ENCODE measurements at regions not wholly inside any gene's neighbourhood (a gene's known extent, or its start where the extent isn't known, plus 50 kb on each side); places are given as distances from the start of the nearest gene placed in this dataset.

DNA sequence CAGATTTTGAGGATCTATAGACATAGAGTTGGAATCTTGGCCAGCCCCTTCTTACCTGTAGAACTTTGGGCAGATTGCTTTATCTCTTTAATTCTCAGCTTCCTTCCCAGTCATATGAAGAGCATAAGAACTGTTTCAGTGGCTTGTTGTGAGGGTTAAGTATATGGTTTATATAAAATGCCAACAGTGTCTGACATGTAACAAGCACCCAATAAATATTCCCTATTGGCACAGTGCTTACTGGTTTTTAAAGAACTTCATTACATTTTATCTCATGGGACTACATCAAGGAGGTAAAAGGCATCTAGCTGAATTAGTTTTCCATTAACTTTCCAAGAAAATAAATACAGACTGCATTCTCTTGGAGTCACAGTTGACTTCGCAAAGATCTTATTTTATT lies 106.7 kb upstream of the LIMCH1 start:
- H4K20me1 ChIP-seq (ENCODE audit: insufficient read depth, low read length), result no peaks in the 10 kb centered on the region
- H3K4me3 ChIP-seq (replicated peaks in 1 of 3; ENCODE audit: low read depth in 2 of 3, low read length in 3 of 3), result no peak overlapping the region
- no peak for TF ChIP-seq CTCF (IDR thresholded peaks at IDR 0.05)
- WGBS (ENCODE audit: insufficient coverage), result no CpG with 5 or more reads among the region's 1 CpG
- H3K4me2 ChIP-seq (replicated peaks; ENCODE audit: extremely low read depth, low read length, poor library complexity, severe bottlenecking), result no peak overlapping the region
- peaks cover 13 to 17% of the 10 kb centered on the region in 2 donors for H3K4me1 ChIP-seq (ENCODE audit: control insufficient read depth in 1 of 2, insufficient read depth in 2 of 2, low read length in 2 of 2)
- no peaks in the 10 kb centered on the region for H3K9me3 ChIP-seq (replicated peaks in 1 of 2; ENCODE audit: control insufficient read depth in 1 of 2, insufficient read depth in 1 of 2, low read length in 2 of 2)
- H3K9ac ChIP-seq (ENCODE audit: insufficient read depth, low read length, poor library complexity, severe bottlenecking), result no peak overlapping the region
- no peaks in the 10 kb centered on the region for H3K27me3 ChIP-seq (ENCODE audit: control insufficient read depth in 2 of 2, insufficient read depth in 2 of 2, low read length in 2 of 2)
- intact Hi-C loops (cut with micrococcal nuclease), result no loop called here
- no peak for DNase-seq
- no peaks in the 10 kb centered on the region for H3K79me2 ChIP-seq (ENCODE audit: insufficient read depth, low read length)
- Mint-ChIP-seq H3K27ac (no peak overlapping the region), H3K9me3 (peaks cover 0 to 4% (median 0%) of the 10 kb centered on the region in 7 donors), H3K4me3 (no peak overlapping the region), H3K27me3 (ENCODE audit: low read depth in 3 of 3) (peaks cover 0 to 9% (median 2%) of the 10 kb centered on the region in 3 donors), H3K36me3 (no peaks in the 10 kb centered on the region), H3K4me1 (peaks cover 17% of the 10 kb centered on the region)
- no peak overlapping the region for H2AFZ ChIP-seq (ENCODE audit: insufficient read depth, low read depth, low read length, poor library complexity, severe bottlenecking)
- H3K36me3 ChIP-seq (replicated peaks in 1 of 2; ENCODE audit: control insufficient read depth in 1 of 2, insufficient read depth in 2 of 2, low read length in 2 of 2), result no peaks in the 10 kb centered on the region
- H3K27ac ChIP-seq (ENCODE audit: low read depth in 1 of 2, low read length in 2 of 2), result no peak overlapping the region

DNA sequence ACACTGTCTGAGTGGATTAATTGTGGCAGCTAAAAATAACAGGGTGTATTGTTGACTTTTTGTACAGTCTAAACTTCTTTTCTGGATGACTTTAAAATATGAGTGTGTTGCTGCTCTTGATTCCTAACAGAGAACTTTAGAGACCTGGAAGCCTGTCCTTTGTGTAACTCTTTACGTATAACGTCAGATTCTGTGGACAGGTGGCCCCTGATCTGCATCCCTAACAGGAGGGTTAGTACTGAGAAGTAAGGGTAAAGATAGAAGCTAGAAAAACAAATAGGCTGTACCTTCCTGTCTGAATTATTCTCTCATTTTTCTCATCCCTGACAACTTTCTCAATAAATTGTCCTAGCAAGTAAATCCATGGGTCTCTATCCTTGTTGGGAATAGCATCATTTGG lies 105.7 kb upstream of the LIMCH1 start:
- Histone ChIP-seq H3K4me3 (replicated peaks in 1 of 3; ENCODE audit: low read depth in 2 of 3, low read length in 3 of 3) (no peak overlapping the region), H3K36me3 (replicated peaks in 1 of 2; ENCODE audit: control insufficient read depth in 1 of 2, insufficient read depth in 2 of 2, low read length in 2 of 2) (no peaks in the 10 kb centered on the region), H3K79me2 (ENCODE audit: insufficient read depth, low read length) (no peaks in the 10 kb centered on the region), H3K9ac (ENCODE audit: insufficient read depth, low read length, poor library complexity, severe bottlenecking) (no peak overlapping the region), H3K27ac (ENCODE audit: low read depth in 1 of 2, low read length in 2 of 2) (no peak overlapping the region), H3K4me2 (replicated peaks; ENCODE audit: extremely low read depth, low read length, poor library complexity, severe bottlenecking) (no peak overlapping the region), H4K20me1 (ENCODE audit: insufficient read depth, low read length) (no peaks in the 10 kb centered on the region), H3K27me3 (ENCODE audit: control insufficient read depth in 2 of 2, insufficient read depth in 2 of 2, low read length in 2 of 2) (no peaks in the 10 kb centered on the region), H2AFZ (ENCODE audit: insufficient read depth, low read depth, low read length, poor library complexity, severe bottlenecking) (no peak overlapping the region), H3K4me1 (ENCODE audit: control insufficient read depth in 1 of 2, insufficient read depth in 2 of 2, low read length in 2 of 2) (peaks cover 13 to 17% of the 10 kb centered on the region in 2 donors), H3K9me3 (replicated peaks in 1 of 2; ENCODE audit: control insufficient read depth in 1 of 2, insufficient read depth in 1 of 2, low read length in 2 of 2) (no peaks in the 10 kb centered on the region)
- no peaks in the 10 kb centered on the region for H3K36me3 Mint-ChIP-seq
- peak overlapping the region in 1 of 2 donors; percentile 18 for H3K4me3 Mint-ChIP-seq
- H3K27ac Mint-ChIP-seq, result no peak overlapping the region
- peaks cover 0 to 7% (median 2%) of the 10 kb centered on the region in 3 donors for H3K27me3 Mint-ChIP-seq (ENCODE audit: low read depth in 3 of 3)
- no peak for TF ChIP-seq CTCF (IDR thresholded peaks at IDR 0.05)
- peaks cover 17% of the 10 kb centered on the region for H3K4me1 Mint-ChIP-seq
- no CpG with 5 or more reads among the region's 2 CpGs for WGBS (ENCODE audit: insufficient coverage)
- DNase-seq, result no peak
- intact Hi-C loops (cut with micrococcal nuclease), result no loop called here
- peaks cover 0 to 4% (median 0%) of the 10 kb centered on the region in 7 donors for H3K9me3 Mint-ChIP-seq
